AG04450 (cell line): ENCODE measurements at regions not wholly inside any gene's neighbourhood (a gene's known extent, or its start where the extent isn't known, plus 50 kb on each side); places are given as distances from the start of the nearest gene placed in this dataset.

Experiments
- CTCF ChIA-PET: fragments of 300-600, 350-600 bp; formaldehyde crosslinking; extraction: SDS; loops from one replicate; lab custom pipeline; 2022; ENCODE audit warnings: antibody characterized with exemption, inconsistent platforms; lab: Charles Lee
- POLR2A ChIA-PET: fragments of 350-600 bp; formaldehyde crosslinking; extraction: SDS; loops from one replicate; lab custom pipeline; 2021; ENCODE audit warnings: antibody characterized with exemption, inconsistent platforms; lab: Yijun Ruan, JAX
- DNase-seq: peaks from one replicate; pipeline ENCODE4 v3.0.0-alpha.2; 2011; ENCODE audit warnings: low read depth, low spot score
- H3K27ac ChIP-seq: one replicate; pipeline ENCODE4 v1.5.1; 2012; ENCODE audit warnings: low read depth, low read length, control low read depth
- H3K27me3 ChIP-seq: one replicate; pipeline ENCODE4 v1.6.0; 2012; ENCODE audit warnings: low read length; ENCODE audit not compliant: control insufficient read depth, insufficient read depth
- H3K4me3 ChIP-seq: 2 replicates; pipeline ENCODE4 v1.5.1; 2011; ENCODE audit warnings: mild to moderate bottlenecking, low read depth, low read length, control low read depth
- H3K9me3 ChIP-seq: 2 replicates; pipeline ENCODE4 v1.5.1; 2012; ENCODE audit warnings: low read length; ENCODE audit not compliant: control insufficient read depth, insufficient read depth
- TF ChIP-seq, protein P1 (sequence below): IDR thresholded peaks from 2 replicates; pipeline ENCODE4 v1.5.1; 2011; ENCODE audit warnings: low read depth, low read length, control low read depth, inconsistent platforms

GRCh38 chr10:89923661-89924060 lies 222.3 kb downstream of the KIF20B start:
- CTCF ChIA-PET, result no interaction called here
- POLR2A ChIA-PET, result no interaction called here

GRCh38 chr10:89924261-89924660 lies 222.9 kb downstream of the KIF20B start:
- H3K27ac ChIP-seq, result no peak overlapping the region
- TF ChIP-seq, protein P1, sequence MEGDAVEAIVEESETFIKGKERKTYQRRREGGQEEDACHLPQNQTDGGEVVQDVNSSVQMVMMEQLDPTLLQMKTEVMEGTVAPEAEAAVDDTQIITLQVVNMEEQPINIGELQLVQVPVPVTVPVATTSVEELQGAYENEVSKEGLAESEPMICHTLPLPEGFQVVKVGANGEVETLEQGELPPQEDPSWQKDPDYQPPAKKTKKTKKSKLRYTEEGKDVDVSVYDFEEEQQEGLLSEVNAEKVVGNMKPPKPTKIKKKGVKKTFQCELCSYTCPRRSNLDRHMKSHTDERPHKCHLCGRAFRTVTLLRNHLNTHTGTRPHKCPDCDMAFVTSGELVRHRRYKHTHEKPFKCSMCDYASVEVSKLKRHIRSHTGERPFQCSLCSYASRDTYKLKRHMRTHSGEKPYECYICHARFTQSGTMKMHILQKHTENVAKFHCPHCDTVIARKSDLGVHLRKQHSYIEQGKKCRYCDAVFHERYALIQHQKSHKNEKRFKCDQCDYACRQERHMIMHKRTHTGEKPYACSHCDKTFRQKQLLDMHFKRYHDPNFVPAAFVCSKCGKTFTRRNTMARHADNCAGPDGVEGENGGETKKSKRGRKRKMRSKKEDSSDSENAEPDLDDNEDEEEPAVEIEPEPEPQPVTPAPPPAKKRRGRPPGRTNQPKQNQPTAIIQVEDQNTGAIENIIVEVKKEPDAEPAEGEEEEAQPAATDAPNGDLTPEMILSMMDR, result no peak
- ChIA-PET POLR2A (no interaction called here), CTCF (no interaction called here)
- no peaks in the 10 kb centered on the region for H3K27me3 ChIP-seq
- H3K4me3 ChIP-seq, result no peak overlapping the region
- H3K9me3 ChIP-seq, result no peaks in the 10 kb centered on the region
- no peak for DNase-seq

More at GRCh38 chr10:89923661-89924060, 222.3 kb downstream of the KIF20B start:
- DNase-seq, result no peak
- Histone ChIP-seq H3K4me3 (no peak overlapping the region), H3K27me3 (no peaks in the 10 kb centered on the region), H3K27ac (no peak overlapping the region), H3K9me3 (no peaks in the 10 kb centered on the region)
- TF ChIP-seq, protein P1, result no peak

- no peak for DNase-seq
- H3K27me3 ChIP-seq, result no peaks in the 10 kb centered on the region
- H3K4me3 ChIP-seq, result no peak overlapping the region
- H3K27ac ChIP-seq, result no peak overlapping the region
- TF ChIP-seq, protein P1, result no peak
- H3K9me3 ChIP-seq, result no peaks in the 10 kb centered on the region
- CTCF ChIA-PET, result no interaction called here
- POLR2A ChIA-PET, result no interaction called here
Measured at GRCh38 chr10:89926736-89927135, 225.3 kb downstream of the KIF20B start.

DNA sequence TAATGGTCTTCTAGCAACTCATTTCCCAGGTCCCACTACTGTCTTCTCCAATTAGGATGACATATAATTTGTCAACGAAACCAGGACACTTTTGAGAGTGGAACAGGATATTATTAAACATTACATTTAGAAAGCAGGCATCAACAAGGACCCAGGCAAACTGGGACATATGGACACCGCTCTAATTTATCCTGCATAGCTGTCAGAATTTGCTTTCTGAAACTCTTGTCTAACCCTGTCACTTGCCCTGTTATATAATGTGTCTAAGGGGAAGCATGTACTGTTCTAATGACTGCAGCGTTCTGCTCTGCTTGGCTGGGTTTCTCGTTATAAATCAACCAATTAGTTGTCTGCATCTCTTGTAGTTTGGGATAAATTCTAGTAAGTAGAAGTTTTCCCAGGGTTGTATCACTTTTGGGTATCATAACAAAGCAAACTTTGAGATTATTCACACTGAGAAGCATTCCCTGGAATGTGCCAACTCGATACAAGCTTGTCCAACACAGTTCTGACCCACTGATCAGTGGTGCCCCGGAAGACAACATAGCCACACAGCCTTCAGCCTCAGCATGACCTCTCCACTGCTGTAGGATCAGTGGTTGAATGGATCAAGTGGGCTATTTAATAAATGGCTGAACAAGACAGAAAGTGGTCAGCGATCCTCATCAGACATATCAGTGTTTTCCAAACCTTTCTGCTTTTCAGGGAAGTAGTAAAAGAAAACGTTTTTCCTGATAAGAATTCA lies 228.1 kb downstream of the KIF20B start:
- DNase-seq, result no peak
- no peaks in the 10 kb centered on the region for H3K27me3 ChIP-seq
- TF ChIP-seq, protein P1, result no peak
- POLR2A ChIA-PET, result no interaction called here
- H3K9me3 ChIP-seq, result no peaks in the 10 kb centered on the region
- CTCF ChIA-PET, result no interaction called here
- H3K27ac ChIP-seq, result no peak overlapping the region
- no peak overlapping the region for H3K4me3 ChIP-seq

DNA sequence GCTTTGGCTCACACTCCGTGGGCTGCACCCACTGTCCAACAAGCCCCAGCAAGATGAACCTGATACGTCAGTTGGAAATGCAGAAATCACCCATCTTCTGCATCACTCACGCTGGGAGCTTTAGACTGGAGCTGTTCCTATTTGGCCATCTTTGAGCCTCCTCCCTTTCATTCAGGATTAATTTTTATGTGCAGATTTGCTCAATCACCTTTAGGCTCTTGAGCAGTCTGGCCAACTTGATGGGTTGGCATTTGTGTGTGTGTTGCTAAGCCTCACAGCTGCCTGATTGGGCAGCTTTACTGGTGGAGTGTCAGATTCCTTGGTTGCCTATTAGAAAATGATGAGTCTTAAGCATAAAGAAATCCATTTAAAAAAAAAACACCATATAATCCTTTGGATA lies 236.1 kb downstream of the KIF20B start:
- TF ChIP-seq, protein P1, result no peak
- DNase-seq, result no peak
- Histone ChIP-seq H3K9me3 (no peaks in the 10 kb centered on the region), H3K27ac (no peak overlapping the region), H3K4me3 (no peak overlapping the region), H3K27me3 (no peaks in the 10 kb centered on the region)
- POLR2A ChIA-PET, result no interaction called here
- CTCF ChIA-PET, result no interaction called here
